HG02973 (cell line): ENCODE measurements at regions not wholly inside any gene's neighbourhood (a gene's known extent, or its start where the extent isn't known, plus 50 kb on each side); places are given as distances from the start of the nearest gene placed in this dataset.

Experiments used
- ATAC-seq: cut with Tn5 transposase; IDR thresholded peaks from one replicate; pipeline ENCODE4 v1.9.1; 2021; ENCODE audit warnings: moderate library complexity; ENCODE audit not compliant: unreplicated experiment

DNA sequence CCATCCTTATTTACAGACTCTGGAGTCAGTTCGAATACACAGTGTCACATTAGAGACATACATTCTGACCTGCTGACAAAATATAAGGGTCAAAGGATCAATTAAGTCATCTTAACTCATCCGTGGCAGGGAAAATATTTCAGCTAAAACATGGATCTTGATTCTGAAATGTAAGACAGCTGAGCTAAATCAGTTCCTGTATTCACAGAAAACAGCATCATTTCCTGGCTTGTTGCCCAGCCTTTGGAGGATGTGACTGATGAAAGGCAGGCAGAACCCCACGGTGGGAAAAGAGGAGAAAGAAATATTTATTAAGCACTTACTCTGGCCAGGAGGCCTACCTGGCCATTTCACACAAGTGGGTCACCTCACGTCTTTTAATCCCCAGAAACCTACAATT, 101.9 kb downstream of the GAS2L3 start:
- no peak for ATAC-seq

DNA sequence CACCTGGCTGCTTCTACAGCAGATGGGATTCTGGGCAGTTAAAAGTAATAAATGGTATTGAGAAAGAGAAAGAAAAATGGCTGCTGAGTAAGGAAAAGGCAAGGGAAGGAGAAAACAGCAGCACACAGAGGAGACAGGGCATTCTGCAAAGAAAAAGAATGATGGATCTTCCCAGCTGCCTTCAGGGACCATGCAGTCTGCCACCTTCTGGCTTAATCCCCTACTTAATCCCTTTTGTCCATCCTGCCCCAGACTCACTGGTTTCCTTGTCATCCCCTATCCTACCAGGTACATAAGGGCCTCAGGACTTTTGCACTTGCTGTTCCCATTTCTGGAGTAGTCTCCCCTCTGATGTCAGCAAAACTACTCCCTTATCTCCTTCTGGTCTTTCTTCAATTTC, 107.6 kb downstream of the GAS2L3 start:
- ATAC-seq, result no peak

DNA sequence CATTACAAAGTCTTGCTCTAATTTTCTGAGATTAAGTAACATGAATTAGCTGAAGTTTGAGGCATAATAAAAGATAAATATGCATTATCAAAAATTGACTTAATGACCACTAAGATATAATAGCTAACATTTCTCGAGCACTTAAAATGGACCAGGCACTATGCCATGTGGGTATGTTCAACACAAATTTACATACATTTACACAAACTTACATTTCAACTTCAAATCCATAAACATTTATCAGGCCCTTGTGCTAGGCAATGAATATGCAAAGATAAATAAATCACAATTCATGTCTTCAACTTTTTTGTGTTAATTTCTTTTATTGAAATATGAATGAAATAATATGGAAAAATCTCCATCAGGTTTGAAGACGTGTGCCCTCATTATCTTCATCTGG, 108.7 kb downstream of the GAS2L3 start:
- ATAC-seq, result no peak

- ATAC-seq, result no peak
Observed at GRCh38 chr12:100687686-100688085, 106.9 kb upstream of the ANO4 start.

DNA sequence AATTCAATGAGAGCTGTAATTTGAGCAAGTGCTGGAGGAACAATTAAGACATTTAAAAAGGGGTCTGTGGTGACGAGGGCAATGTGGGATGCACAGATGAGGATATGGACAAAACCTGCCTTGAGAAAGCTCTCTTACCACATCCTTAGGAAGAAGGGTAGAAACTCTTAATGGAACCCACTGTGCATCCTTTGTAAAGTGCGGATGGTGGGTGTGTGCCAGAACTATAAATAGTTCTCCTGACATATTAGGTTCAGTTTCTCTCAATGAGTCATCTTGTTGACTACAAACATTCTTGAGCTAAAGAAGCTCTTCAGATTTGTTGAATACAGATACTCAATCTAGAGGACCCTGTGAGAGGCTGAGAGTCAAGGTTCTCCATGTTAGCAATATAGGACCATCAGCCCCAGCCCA, 106.1 kb upstream of the ANO4 start:
- ATAC-seq, result no peak

- no peak for ATAC-seq
Observed at GRCh38 chr12:100692502-100692901, 102.1 kb upstream of the ANO4 start.

DNA sequence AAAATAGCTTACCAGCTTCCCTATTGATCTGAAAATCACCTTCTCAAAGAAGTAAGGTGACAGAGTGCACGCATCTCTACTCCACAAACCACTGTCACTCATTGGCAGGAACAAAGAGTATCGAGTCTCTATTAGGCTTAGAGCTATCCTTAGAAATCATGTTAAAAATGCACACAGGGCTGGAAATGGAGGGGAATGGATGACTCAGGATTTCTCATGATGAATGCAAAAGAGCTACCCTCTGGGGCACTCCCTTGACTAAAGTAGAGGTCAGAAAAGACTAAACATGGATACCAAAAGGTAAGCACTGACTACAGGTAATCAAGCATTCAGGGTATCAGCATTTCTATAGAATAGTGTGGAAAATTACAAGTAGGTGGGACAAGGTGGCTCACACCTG, 96.1 kb upstream of the ANO4 start:
- ATAC-seq, result no peak

GRCh38 chr12:100699209-100699608, 95.4 kb upstream of the ANO4 start:
- ATAC-seq, result no peak

GRCh38 chr12:100703337-100703736, 91.2 kb upstream of the ANO4 start:
- no peak for ATAC-seq

- ATAC-seq, result no peak
Observed at GRCh38 chr12:100703868-100704267, 90.7 kb upstream of the ANO4 start.

DNA sequence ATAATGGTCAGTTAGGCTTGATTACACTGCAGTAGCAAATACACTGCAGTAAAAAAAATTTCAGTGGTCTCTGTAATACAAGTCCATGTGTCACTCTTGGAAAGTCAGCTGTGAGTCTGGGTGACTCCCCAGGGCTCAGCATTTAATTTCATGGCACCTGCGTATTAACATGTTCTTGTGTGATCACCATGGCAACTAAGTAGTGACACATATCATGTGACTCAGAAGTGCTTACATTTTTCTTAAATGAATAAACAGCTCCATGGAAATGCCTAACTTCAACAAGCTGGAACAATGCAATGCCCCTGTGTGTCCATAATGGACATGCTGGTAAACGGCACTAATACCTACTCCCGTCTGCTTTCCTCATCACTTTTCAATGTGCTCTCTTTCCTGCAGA, 88.5 kb upstream of the ANO4 start:
- no peak for ATAC-seq

GRCh38 chr12:100708591-100708990, 86.0 kb upstream of the ANO4 start:
- no peak for ATAC-seq

DNA sequence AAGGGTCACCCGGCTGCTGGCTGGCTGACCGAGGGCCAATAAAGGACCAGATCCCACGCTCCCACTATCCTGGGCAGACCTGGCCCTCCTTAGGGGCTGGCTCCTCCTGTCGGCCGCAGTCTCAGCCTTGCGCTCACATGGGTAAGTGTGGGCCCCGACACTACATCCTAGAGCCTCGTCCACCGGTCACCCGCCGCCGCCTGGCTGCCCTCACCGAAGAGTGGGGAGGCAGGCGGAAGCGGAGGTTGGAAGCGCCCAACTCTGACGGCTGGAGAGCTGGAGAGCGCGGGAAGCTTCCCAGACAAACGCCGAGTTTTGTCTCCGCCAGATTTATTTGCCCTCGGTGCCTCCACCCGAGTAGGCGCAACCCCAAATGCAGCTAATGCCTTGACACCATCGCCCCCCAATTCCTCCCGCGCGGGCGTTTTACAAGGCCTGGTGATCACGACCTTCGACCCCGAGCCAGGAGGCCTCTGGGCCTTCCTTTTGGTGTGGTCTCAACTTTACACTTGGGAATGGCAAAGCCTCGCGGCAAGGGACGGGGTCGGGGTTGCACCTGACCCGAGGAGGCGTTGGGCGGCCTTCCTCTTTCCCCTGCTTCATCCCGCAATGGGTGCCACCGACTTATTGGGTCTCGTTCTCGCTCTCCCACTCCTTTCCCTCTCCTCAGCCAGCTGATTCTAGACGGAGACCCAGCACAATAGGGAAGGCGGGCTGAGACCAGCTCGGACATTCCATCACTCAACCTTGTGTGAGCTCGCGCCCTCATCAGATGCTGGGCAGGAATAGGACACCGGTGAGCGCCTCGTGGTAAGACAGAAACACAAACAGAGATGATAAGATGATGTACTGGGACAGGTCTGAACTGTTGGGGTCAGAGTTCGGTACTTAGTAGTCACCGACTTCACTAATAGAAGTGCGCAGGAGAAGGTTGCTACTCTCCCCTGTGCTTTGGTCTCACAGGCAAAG, 78.3 kb upstream of the ANO4 start:
- ATAC-seq, result no peak

DNA sequence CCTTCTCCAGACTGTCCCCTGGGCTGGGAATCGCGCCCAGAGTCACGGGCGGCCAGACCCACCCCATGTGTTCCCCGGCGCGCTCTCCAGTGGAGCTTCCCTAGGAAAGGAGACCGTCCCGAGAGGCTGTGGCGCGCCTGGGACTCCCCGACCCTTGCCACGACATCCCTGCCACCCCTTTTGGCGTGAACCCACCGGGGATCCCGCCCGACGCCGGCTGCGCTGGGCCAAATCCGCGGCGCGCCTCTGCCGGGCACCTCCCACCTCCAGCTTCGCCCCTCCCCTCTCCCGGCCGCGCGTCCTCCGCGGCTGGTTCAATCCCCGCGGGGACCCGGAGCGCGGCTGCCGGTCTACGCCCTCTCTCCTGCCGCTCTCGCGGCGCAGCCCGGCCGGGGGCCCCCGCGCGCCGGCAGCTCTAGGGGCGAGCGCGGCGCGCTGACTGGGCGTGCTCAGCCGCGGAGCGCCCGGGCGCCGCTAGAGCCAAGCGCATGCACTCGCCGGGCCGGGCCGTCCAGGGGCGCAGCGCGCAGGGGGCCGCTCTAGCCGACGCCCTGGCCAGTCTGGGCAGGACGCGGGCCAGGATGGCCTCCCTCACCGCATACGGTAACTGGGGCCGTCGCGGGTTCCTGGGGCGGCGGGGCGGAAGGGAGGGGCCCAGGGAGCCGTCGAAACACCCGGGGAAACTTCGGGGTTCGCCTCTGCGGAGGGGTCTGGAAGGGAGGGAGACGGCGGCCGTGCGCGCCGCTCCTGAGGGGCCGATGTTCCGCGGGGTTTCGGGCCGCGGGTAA, 77.4 kb upstream of the ANO4 start:
- ATAC-seq, result no peak

GRCh38 chr12:100717733-100718067, 76.9 kb upstream of the ANO4 start:
- no peak for ATAC-seq

DNA sequence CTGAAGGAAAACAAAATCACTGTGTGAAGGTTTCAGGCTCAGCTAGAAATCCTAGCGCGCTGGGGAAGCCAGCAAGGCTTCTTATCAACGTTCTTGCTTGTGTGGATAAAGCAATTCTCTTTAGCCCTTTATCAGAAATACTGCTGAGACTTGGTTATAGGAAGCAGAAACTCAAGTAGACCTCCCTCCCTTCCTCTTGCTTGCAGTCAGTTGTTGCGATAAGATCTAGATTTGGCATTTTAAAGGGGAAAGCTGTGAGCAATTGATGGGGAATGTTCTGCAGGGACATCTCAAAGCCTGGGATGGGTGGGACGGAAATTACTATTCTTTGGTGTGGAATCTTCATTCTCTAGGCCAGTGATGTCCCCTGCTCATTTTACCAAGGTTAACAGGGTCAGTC, 76.4 kb upstream of the ANO4 start:
- no peak for ATAC-seq

DNA sequence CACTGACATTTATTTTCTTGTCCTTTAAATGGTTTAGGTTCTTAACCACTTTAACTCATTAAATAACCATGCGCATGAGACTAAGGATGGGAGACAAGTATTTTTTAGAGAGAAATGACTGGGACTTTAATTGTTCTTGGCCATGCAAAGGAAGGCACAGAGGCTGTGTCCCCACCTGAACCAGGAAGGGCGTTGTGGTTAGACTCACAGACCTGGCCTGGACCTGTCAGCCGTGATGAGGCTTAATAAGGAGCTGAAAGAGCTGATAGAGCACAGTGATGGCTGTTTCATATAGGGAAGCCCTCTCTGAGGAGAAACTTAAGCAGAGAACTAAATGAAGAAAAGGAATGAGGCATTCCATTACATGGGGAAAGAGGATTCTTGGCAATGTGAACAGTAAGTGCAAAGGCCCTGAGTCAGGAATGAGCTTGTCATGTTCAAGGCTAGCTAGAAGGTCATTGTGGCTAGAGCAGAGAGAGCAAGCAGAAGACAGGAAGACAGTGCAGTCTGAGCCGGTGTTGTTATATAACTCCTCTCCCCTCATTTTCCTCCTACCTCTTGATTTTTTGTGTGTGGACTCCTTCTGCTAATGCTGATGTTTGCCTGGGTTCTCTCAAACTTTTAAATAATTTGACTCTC, 74.4 kb upstream of the ANO4 start:
- no peak for ATAC-seq

DNA sequence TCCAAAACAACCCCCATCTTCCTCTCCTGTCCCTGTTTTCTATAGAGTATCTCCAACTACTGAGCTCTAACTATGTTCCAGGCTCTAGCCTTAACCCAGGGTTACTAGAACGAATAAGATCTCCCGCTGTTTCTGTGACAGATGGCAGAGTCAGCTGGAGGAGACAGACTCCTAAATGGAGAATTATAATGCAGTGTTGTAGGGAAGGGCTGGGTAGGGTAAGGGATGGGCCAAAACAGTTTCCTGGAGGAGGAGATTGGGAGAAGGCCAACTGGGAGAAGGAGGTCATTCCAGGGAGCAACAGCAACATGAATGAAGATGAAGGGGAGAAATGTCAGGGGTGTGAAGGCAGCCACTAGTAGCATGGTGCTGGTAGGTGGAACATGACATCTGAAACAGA, 73.4 kb upstream of the ANO4 start:
- no peak for ATAC-seq

GRCh38 chr12:100724071-100724470, 70.5 kb upstream of the ANO4 start:
- ATAC-seq, result no peak

- peak; percentile 84 for ATAC-seq
Observed at GRCh38 chr12:100733817-100734593, 60.6 kb upstream of the ANO4 start.

- ATAC-seq, result no peak
Observed at GRCh38 chr12:100737168-100737567, 57.4 kb upstream of the ANO4 start.
